GM12891 (cell line): ENCODE measurements at regions not wholly inside any gene's neighbourhood (a gene's known extent, or its start where the extent isn't known, plus 50 kb on each side); places are given as distances from the start of the nearest gene placed in this dataset.

Experiments used
- POLR2A ChIP-seq: IDR thresholded peaks from 2 replicates; pipeline ENCODE4 v1.6.1; 2011; ENCODE audit warnings: low read depth, low read length, control low read depth
- TAF1 ChIP-seq: IDR thresholded peaks from 2 replicates; pipeline ENCODE4 v1.6.1; 2011; ENCODE audit warnings: low read depth, low read length, control low read depth

DNA sequence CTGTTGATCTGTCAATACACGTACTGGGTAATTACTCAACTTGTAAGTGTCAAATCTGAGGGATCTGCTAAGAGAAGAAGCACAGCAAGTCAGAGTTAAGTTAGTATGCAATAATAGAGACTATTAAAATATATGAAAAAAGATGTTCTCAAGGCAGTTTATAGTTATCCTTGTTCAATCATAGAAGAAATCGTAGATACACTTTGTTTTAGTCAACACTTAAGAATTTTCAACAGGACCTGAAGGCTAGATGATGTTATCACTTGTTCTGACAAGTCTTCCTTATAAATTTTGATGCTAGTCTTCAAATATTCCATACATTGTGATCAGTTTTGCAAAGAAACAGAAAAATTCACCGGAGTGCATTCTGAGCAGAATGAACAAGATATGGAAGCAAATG lies 91.1 kb upstream of the KCNQ5 start:
- TF ChIP-seq POLR2A (no peak), TAF1 (no peak)
